ENCODE measurements at regions not wholly inside any gene's neighbourhood (a gene's known extent, or its start where the extent isn't known, plus 50 kb on each side); places are given as distances from the start of the nearest gene placed in this dataset.

GRCh38 chr4:171538601-171539100 is 274.6 kb upstream of the GALNTL6 start:
- Histone ChIP-seq H3K4me2 (ENCODE audit: low read length) (no peak overlapping the region), H4K20me1 (ENCODE audit: insufficient read depth) (no peaks in the 10 kb centered on the region), H3K9me3 (ENCODE audit: low read length) (no peaks in the 10 kb centered on the region), H2AFZ (ENCODE audit: low read depth, low read length) (no peak overlapping the region), H3K9ac (ENCODE audit: low read length) (no peak overlapping the region), H3K9me2 (ENCODE audit: insufficient read depth, low read length) (no peaks in the 10 kb centered on the region), H3K36me3 (ENCODE audit: insufficient read depth, low read length) (no peaks in the 10 kb centered on the region), H3K27me3 (ENCODE audit: insufficient read depth, low read depth, low read length) (no peaks in the 10 kb centered on the region), H3K79me2 (replicated peaks; ENCODE audit: insufficient read depth, low read length) (no peaks in the 10 kb centered on the region), H3K4me3 (ENCODE audit: low read length) (no peak overlapping the region), H3F3A (ENCODE audit: insufficient read depth, low read length, poor library complexity, severe bottlenecking) (no peaks in the 10 kb centered on the region), H3K27ac (ENCODE audit: low read length) (no peak overlapping the region)
- TF ChIP-seq RAD21 (conservative IDR thresholded peaks at IDR 0.05) (no peak), TAF1 (IDR thresholded peaks at IDR 0.05; ENCODE audit: low read depth) (no peak), EZH2 (IDR thresholded peaks at IDR 0.05; ENCODE audit: borderline replicate concordance, insufficient read depth, low read length, poor library complexity, severe bottlenecking) (no peak), MXI1 (conservative IDR thresholded peaks at IDR 0.05; ENCODE audit: poor library complexity, severe bottlenecking) (no peak), CTCF (IDR thresholded peaks at IDR 0.05; ENCODE audit: poor library complexity, severe bottlenecking) (no peak), EP300 (conservative IDR thresholded peaks at IDR 0.05; ENCODE audit: poor library complexity, severe bottlenecking) (no peak), SMC3 (conservative IDR thresholded peaks at IDR 0.05; ENCODE audit: poor library complexity) (no peak), POLR2AphosphoS5 (IDR thresholded peaks at IDR 0.05) (no peak), REST (IDR thresholded peaks at IDR 0.05; ENCODE audit: borderline replicate concordance) (no peak)

- Histone ChIP-seq H4K20me1 (ENCODE audit: insufficient read depth) (no peaks in the 10 kb centered on the region), H3K4me3 (ENCODE audit: low read length) (no peak overlapping the region), H3K9me3 (ENCODE audit: low read length) (no peaks in the 10 kb centered on the region), H2AFZ (ENCODE audit: low read depth, low read length) (no peak overlapping the region), H3K27me3 (ENCODE audit: insufficient read depth, low read depth, low read length) (no peaks in the 10 kb centered on the region), H3F3A (ENCODE audit: insufficient read depth, low read length, poor library complexity, severe bottlenecking) (no peaks in the 10 kb centered on the region), H3K27ac (ENCODE audit: low read length) (no peak overlapping the region), H3K9me2 (ENCODE audit: insufficient read depth, low read length) (no peaks in the 10 kb centered on the region), H3K36me3 (ENCODE audit: insufficient read depth, low read length) (no peaks in the 10 kb centered on the region), H3K79me2 (replicated peaks; ENCODE audit: insufficient read depth, low read length) (no peaks in the 10 kb centered on the region), H3K4me2 (ENCODE audit: low read length) (no peak overlapping the region), H3K9ac (ENCODE audit: low read length) (no peak overlapping the region)
- TF ChIP-seq REST (IDR thresholded peaks at IDR 0.05; ENCODE audit: borderline replicate concordance) (no peak), SMC3 (conservative IDR thresholded peaks at IDR 0.05; ENCODE audit: poor library complexity) (no peak)
Observed at GRCh38 chr4:171534391-171534790, 278.8 kb upstream of the GALNTL6 start.
